Heart right ventricle (tissue), 16 donors: ENCODE measurements at regions not wholly inside any gene's neighbourhood (a gene's known extent, or its start where the extent isn't known, plus 50 kb on each side); places are given as distances from the start of the nearest gene placed in this dataset.

Experiments
- ATAC-seq, 8 donors: fragments of 200-7000 bp; cut with Tn5 transposase; one replicate each; pipeline ENCODE4 v1.9.1; 2020; ENCODE audit warnings: mild to moderate bottlenecking in 8 of 8, moderate library complexity in 8 of 8, moderate number of reproducible peaks in 1 of 8
- DNase-seq, 2 donors: peaks; one replicate each; pipeline ENCODE4 v3.0.0-alpha.2; 2020
- H3K27ac ChIP-seq, 10 donors: fragments of 200-600 bp; sonication (generic) in 2 of 10; one replicate each; pipeline versions ENCODE4 v1.5.0 to v1.8.0; 2020 to 2022; ENCODE audit warnings: mild to moderate bottlenecking in 3 of 10
- H3K27me3 ChIP-seq, 7 donors: fragments of 200-600 bp; one replicate each; pipeline ENCODE4 v1.8.0; 2021 to 2022; ENCODE audit warnings: mild to moderate bottlenecking in 2 of 7
- H3K36me3 ChIP-seq, 9 donors: fragments of 200-600 bp; sonication (generic) in 1 of 9; one replicate each; pipeline versions ENCODE4 v1.5.0 to v1.8.0; 2020 to 2022; ENCODE audit warnings: mild to moderate bottlenecking in 2 of 9
- H3K4me1 ChIP-seq, 9 donors: fragments of 200-600 bp; sonication (generic) in 1 of 9; one replicate each; pipeline versions ENCODE4 v1.5.0 to v1.8.0; 2020 to 2022; ENCODE audit warnings: mild to moderate bottlenecking in 4 of 9
- H3K4me3 ChIP-seq, 10 donors: fragments of 200-600 bp; sonication (generic) in 2 of 10; one replicate each; pipeline versions ENCODE4 v1.5.0 to v1.8.0; 2020 to 2022; ENCODE audit warnings: mild to moderate bottlenecking in 7 of 10, moderate library complexity in 2 of 10
- H3K9me3 ChIP-seq, 11 donors: fragments of 200-600 bp in 10 of 11; sonication (generic) in 2 of 11; one replicate each; pipeline versions ENCODE4 v1.5.0 to v1.8.0; 2013 to 2022; ENCODE audit warnings: mild to moderate bottlenecking in 2 of 11, control low read depth in 1 of 11, moderate library complexity in 1 of 11
- CTCF ChIP-seq, 9 donors: fragments of 200-600 bp; sonication (generic) in 2 of 9; IDR thresholded peaks; one replicate each; pipeline versions ENCODE4 v1.5.0 to v1.8.0; 2021 to 2022; ENCODE audit warnings: antibody characterized with exemption in 9 of 9, mild to moderate bottlenecking in 5 of 9, moderate library complexity in 1 of 9
- WGBS, 2 donors: extraction: QIAGEN DNeasy Blood & Tissue Kit; methylation state at CpG; one replicate each; pipeline ENCODE4 v1.1.7; 2013; ENCODE audit warnings: inconsistent platforms in 1 of 2; 5-methylcytosine and 5-hydroxymethylcytosine counted together
- intact Hi-C, 10 donors: fragments of 100-400 bp; cut with DNase I; formaldehyde crosslinking; loops; one replicate each; pipeline versions ENCODE4 v1.11.1 to v1.14.2; 2022
- donor health status: Arrhythmogenic right ventricular cardiomyopathy.
- donor health status: ischemic (EF 13 %, LVEDD 7.1; RV severe dilation, severe dysfunction).
- donor health status: healthy with polysubstance abuse.
- donor health status: DM: no; HTN: yes; CAD: no.
- donor health status: DM: no; HTN: no; CAD: no.
- donor health status: ischemic (EF 25% LVEDD 6.9; RV normal size, moderate dysfunction).
- donor health status: ischemic (EF 25% LVEDD 5.7; RV mildly dilated, moderate dysfunction).
- donor health status: healthy.
- donor health status: DM: yes; HTN: yes; CAD: no.
- donor health status: Ischemic cardiomyopathy.
- donor health status: ischemic (EF 35%, LVEDD 5.7; RV mildly dilated, moderate dysfunction).
- donor health status: nonischemic (EF 11% LVEDD 7.7; RV severe dilation, severe dysfunction).
- donor health status: DM: yes; HTN: yes; CAD: no.
- donor health status: PGD.
- donor health status: ischemic (EF 29% LVEDD 5.4; RV normal size, mild dysfunction).
- donor health status: nonischemic (EF 23%, LVEDD 6.1; RV moderate dilation, normal function).

GRCh38 chr12:46503637-46504175, 131.1 kb upstream of the SLC38A2 start:
- DNase-seq = no peak
- ATAC-seq = no peak
- Histone ChIP-seq H3K9me3 (peaks cover 0 to 54% (median 23%) of the 10 kb centered on the region in 11 donors), H3K36me3 (no peaks in the 10 kb centered on the region), H3K27me3 (no peaks in the 10 kb centered on the region), H3K27ac (no peak overlapping the region), H3K4me3 (no peak overlapping the region), H3K4me1 (no peaks in the 10 kb centered on the region)
- intact Hi-C loops = no loop called here
- no peak for TF ChIP-seq CTCF (IDR thresholded peaks at IDR 0.05)
- WGBS, 2 donors = 93 to 97% methylated on average over 1 of the region's 1 CpG

GRCh38 chr12:46500673-46501072, 128.1 kb upstream of the SLC38A2 start:
- intact Hi-C loops = no loop called here
- ATAC-seq (no peak), DNase-seq (no peak)
- no peak for TF ChIP-seq CTCF (IDR thresholded peaks at IDR 0.05)
- H3K4me3 ChIP-seq = no peak overlapping the region
- H3K36me3 ChIP-seq = no peaks in the 10 kb centered on the region
- H3K27ac ChIP-seq = no peak overlapping the region
- H3K4me1 ChIP-seq = no peaks in the 10 kb centered on the region
- WGBS, 2 donors = 100% methylated on average over 1 of the region's 1 CpG
- H3K9me3 ChIP-seq = peaks cover 0 to 39% (median 15%) of the 10 kb centered on the region in 11 donors
- no peaks in the 10 kb centered on the region for H3K27me3 ChIP-seq

GRCh38 chr12:46499901-46500300, 127.3 kb upstream of the SLC38A2 start:
- Histone ChIP-seq H3K27me3 (no peaks in the 10 kb centered on the region), H3K27ac (no peak overlapping the region), H3K9me3 (peaks cover 0 to 35% (median 15%) of the 10 kb centered on the region in 11 donors), H3K4me3 (no peak overlapping the region), H3K36me3 (no peaks in the 10 kb centered on the region), H3K4me1 (peaks cover 0 to under 1% (median 0%) of the 10 kb centered on the region in 9 donors)
- 83 to 84% methylated on average over 2 of the region's 2 CpGs for WGBS, 2 donors
- TF ChIP-seq CTCF (IDR thresholded peaks at IDR 0.05) = no peak
- DNase-seq (no peak), ATAC-seq (no peak)
- intact Hi-C loops = no loop called here

GRCh38 chr12:46499226-46499625, 126.7 kb upstream of the SLC38A2 start:
- no peak for ATAC-seq
- 100% methylated on average over 1 of the region's 1 CpG for WGBS, 2 donors
- Histone ChIP-seq H3K4me1 (peaks cover 0 to 7% (median 4%) of the 10 kb centered on the region in 9 donors), H3K27me3 (no peaks in the 10 kb centered on the region), H3K4me3 (no peak overlapping the region), H3K27ac (no peak overlapping the region), H3K9me3 (peaks cover 0 to 35% (median 15%) of the 10 kb centered on the region in 11 donors), H3K36me3 (no peaks in the 10 kb centered on the region)
- intact Hi-C loops = no loop called here
- no peak for DNase-seq
- no peak for TF ChIP-seq CTCF (IDR thresholded peaks at IDR 0.05)
